ENCODE measurements at regions not wholly inside any gene's neighbourhood (a gene's known extent, or its start where the extent isn't known, plus 50 kb on each side); places are given as distances from the start of the nearest gene placed in this dataset.
"Not testable (repeated sequence)": the region's sequence is repeated elsewhere in the genome, so short reads cannot be mapped to it uniquely, and the experiment has no call there.

GRCh38 chrX:143935601-143936000 lies 51.7 kb downstream of the UBE2NL start:
- DNase-seq = no peak

GRCh38 chrX:143940119-143940518 lies 56.2 kb downstream of the UBE2NL start:
- no peak for DNase-seq

GRCh38 chrX:143945171-143945570 lies 61.3 kb downstream of the UBE2NL start:
- no peak for DNase-seq

GRCh38 chrX:143964549-143964948 lies 80.7 kb downstream of the UBE2NL start:
- no peak for DNase-seq

GRCh38 chrX:143988356-143988755 lies 104.5 kb downstream of the UBE2NL start:
- DNase-seq = no peak

- no peak for DNase-seq
These were observed 110.3 kb downstream of the UBE2NL start for GRCh38 chrX:143994206-143994605.

GRCh38 chrX:143998261-143998660 lies 114.4 kb downstream of the UBE2NL start:
- no peak for DNase-seq

GRCh38 chrX:144006811-144007210 lies 122.9 kb downstream of the UBE2NL start:
- no peak for DNase-seq

- no peak for DNase-seq
These were observed 156.9 kb downstream of the UBE2NL start for GRCh38 chrX:144040793-144041192.

- DNase-seq = no peak
These were observed 158.4 kb downstream of the UBE2NL start for GRCh38 chrX:144042271-144042670.

GRCh38 chrX:144075432-144075831 lies 191.6 kb downstream of the UBE2NL start:
- no peak for DNase-seq

GRCh38 chrX:144082237-144082636 lies 198.4 kb downstream of the UBE2NL start:
- not testable (repeated sequence) for DNase-seq

- DNase-seq = not testable (repeated sequence)
These were observed 205.8 kb downstream of the UBE2NL start for GRCh38 chrX:144089674-144090073.

GRCh38 chrX:144092116-144092515 lies 208.2 kb downstream of the UBE2NL start:
- DNase-seq = not testable (repeated sequence)

GRCh38 chrX:144119490-144119889 lies 235.6 kb downstream of the UBE2NL start:
- DNase-seq = not testable (repeated sequence)

GRCh38 chrX:144121566-144121965 lies 237.7 kb downstream of the UBE2NL start:
- DNase-seq = not testable (repeated sequence)

GRCh38 chrX:144127570-144128169 lies 243.8 kb downstream of the UBE2NL start:
- peak; percentile 24 for DNase-seq

- DNase-seq = not testable (repeated sequence)
These were observed 245.6 kb downstream of the UBE2NL start for GRCh38 chrX:144129511-144129910.

GRCh38 chrX:144130507-144130906 lies 246.6 kb downstream of the UBE2NL start:
- DNase-seq = not testable (repeated sequence)

GRCh38 chrX:144131080-144131479 lies 247.2 kb downstream of the UBE2NL start:
- not testable (repeated sequence) for DNase-seq

GRCh38 chrX:144134448-144135119 lies 250.7 kb downstream of the UBE2NL start:
- not testable (repeated sequence) for DNase-seq

- DNase-seq = not testable (repeated sequence)
These were observed 270.6 kb downstream of the UBE2NL start for GRCh38 chrX:144154474-144154873.

- DNase-seq = not testable (repeated sequence)
These were observed 301.3 kb downstream of the UBE2NL start for GRCh38 chrX:144185197-144185596.

- not testable (repeated sequence) for DNase-seq
These were observed 304.6 kb downstream of the UBE2NL start for GRCh38 chrX:144188489-144188888.

GRCh38 chrX:144197057-144197456 lies 313.2 kb downstream of the UBE2NL start:
- not testable (repeated sequence) for DNase-seq
